WTC11 (cell line): ENCODE measurements at regions not wholly inside any gene's neighbourhood (a gene's known extent, or its start where the extent isn't known, plus 50 kb on each side); places are given as distances from the start of the nearest gene placed in this dataset.

ENCODE experiments used
- ATAC-seq: fragments of 200-7000 bp; cut with Tn5 transposase; 2 replicates; pipeline ENCODE4 v1.10.0; 2021; ENCODE audit warnings: mild to moderate bottlenecking, moderate library complexity
- CTCF ChIA-PET: fragments of 300-600 bp; sonication (Branson Sonifier 250); formaldehyde crosslinking; loops from one replicate; lab custom pipeline; 2021; ENCODE audit warnings: antibody characterized with exemption; lab: Charles Lee
- POLR2A ChIA-PET: fragments of 350-600 bp; sonication (Branson Sonifier 250); formaldehyde crosslinking; loops from one replicate; lab custom pipeline; 2021; ENCODE audit warnings: antibody characterized with exemption; lab: Charles Lee
- DNase-seq: peaks from one replicate; pipeline ENCODE4 v3.0.0; 2021; ENCODE audit warnings: low spot score
- H3K27ac Mint-ChIP-seq: 2 replicates; pipeline ENCODE4 v1.8.0; 2021; ENCODE audit warnings: mixed read lengths
- H3K27me3 Mint-ChIP-seq: 2 replicates; pipeline ENCODE4 v1.8.0; 2021; ENCODE audit warnings: low read depth, mild to moderate bottlenecking, moderate library complexity, mixed read lengths
- H3K36me3 Mint-ChIP-seq: 2 replicates; pipeline ENCODE4 v1.8.0; 2021; ENCODE audit warnings: mixed read lengths
- H3K4me1 Mint-ChIP-seq: 2 replicates; pipeline ENCODE4 v1.8.0; 2022; ENCODE audit warnings: mixed read lengths
- H3K4me3 Mint-ChIP-seq: 2 replicates; pipeline ENCODE4 v1.8.0; 2021; ENCODE audit warnings: mild to moderate bottlenecking, moderate library complexity, mixed read lengths
- H3K9me3 Mint-ChIP-seq: 2 replicates; pipeline ENCODE4 v1.8.0; 2021; ENCODE audit warnings: mixed read lengths
- ARID4B ChIP-seq: sonication (generic); formaldehyde crosslinking; IDR thresholded peaks from 2 replicates; pipeline ENCODE4 v1.8.0; 2023; ENCODE audit warnings: missing genetic modification reagents, mild to moderate bottlenecking, borderline replicate concordance
- ATF6 ChIP-seq: sonication (generic); formaldehyde crosslinking; IDR thresholded peaks from 2 replicates; pipeline ENCODE4 v1.8.1; 2023; ENCODE audit warnings: mild to moderate bottlenecking, missing genetic modification reagents
- CDX4 ChIP-seq: fragments of 250-450 bp; sonication (Bioruptor Pico); IDR thresholded peaks from 2 replicates; pipeline ENCODE4 v1.9.0; 2021; ENCODE audit warnings: moderate library complexity, mild to moderate bottlenecking, inconsistent platforms, borderline replicate concordance
- CREM ChIP-seq: sonication (generic); formaldehyde crosslinking; IDR thresholded peaks from 2 replicates; pipeline ENCODE4 v1.8.1; 2022; ENCODE audit warnings: mild to moderate bottlenecking, missing genetic modification reagents, moderate library complexity
- EMX1 ChIP-seq: fragments of 250-450 bp; sonication (Bioruptor Pico); IDR thresholded peaks from 2 replicates; pipeline ENCODE4 v1.8.0; 2021; ENCODE audit warnings: mild to moderate bottlenecking
- FOXJ3 ChIP-seq: sonication (generic); formaldehyde crosslinking; IDR thresholded peaks from 2 replicates; pipeline ENCODE4 v1.9.0; 2021; ENCODE audit warnings: missing genetic modification reagents, mild to moderate bottlenecking, borderline replicate concordance
- FOXK1 ChIP-seq: sonication (generic); formaldehyde crosslinking; IDR thresholded peaks from 2 replicates; pipeline ENCODE4 v1.8.0; 2022; ENCODE audit warnings: mild to moderate bottlenecking, moderate library complexity, missing genetic modification reagents
- IRF1 ChIP-seq: sonication (generic); formaldehyde crosslinking; IDR thresholded peaks from 2 replicates; pipeline ENCODE4 v1.8.0; 2023; ENCODE audit warnings: missing genetic modification reagents
- TEAD4 ChIP-seq: sonication (generic); formaldehyde crosslinking; IDR thresholded peaks from 2 replicates; pipeline ENCODE4 v1.8.0; 2022; ENCODE audit warnings: mild to moderate bottlenecking, missing genetic modification reagents
- ZNF219 ChIP-seq: sonication (generic); formaldehyde crosslinking; IDR thresholded peaks from 2 replicates; pipeline ENCODE4 v1.8.0; 2023; ENCODE audit warnings: missing genetic modification reagents, mild to moderate bottlenecking, borderline replicate concordance
- ZNF281 ChIP-seq: sonication (generic); formaldehyde crosslinking; IDR thresholded peaks from 2 replicates; pipeline ENCODE4 v1.8.0; 2023; ENCODE audit warnings: mild to moderate bottlenecking, missing genetic modification reagents
- ZNF396 ChIP-seq: fragments of 250-450 bp; sonication (Bioruptor Pico); IDR thresholded peaks from 2 replicates; pipeline ENCODE4 v1.8.0; 2021; ENCODE audit warnings: mild to moderate bottlenecking, moderate library complexity, borderline replicate concordance
- ZNF416 ChIP-seq: fragments of 250-450 bp; sonication (Bioruptor Pico); IDR thresholded peaks from 2 replicates; pipeline ENCODE4 v1.9.0; 2021; ENCODE audit warnings: mild to moderate bottlenecking, inconsistent platforms
- ZNF671 ChIP-seq: fragments of 250-450 bp; sonication (Bioruptor Pico); IDR thresholded peaks from 2 replicates; pipeline ENCODE4 v1.8.0; 2021; ENCODE audit warnings: mild to moderate bottlenecking

GRCh38 chr22:49203859-49204598 is 623.6 kb downstream of the BRD1 start:
- H3K4me1 Mint-ChIP-seq = 0 out of 2 replicates have a peak, but pooled peaks cover 3% of the 10 kb centered on the region
- H3K27ac Mint-ChIP-seq = no peak overlapping the region
- H3K9me3 Mint-ChIP-seq = no peaks in the 10 kb centered on the region
- ChIA-PET POLR2A (no interaction called here), CTCF (interaction anchor here (3.2 kb wide), 1 partner anchor 101 kb away, joined by 10 read pairs; no protein-coding TSS in a partner anchor)
- DNase-seq (peak; percentile 6), ATAC-seq (no peak)
- H3K4me3 Mint-ChIP-seq = no peak overlapping the region
- no peaks in the 10 kb centered on the region for H3K27me3 Mint-ChIP-seq
- TF ChIP-seq ARID4B (CRISPR knock-in tag) (no peak), ZNF416 (no peak), FOXJ3 (CRISPR knock-in tag) (no peak), CDX4 (CRISPR knock-in tag) (no peak), ATF6 (no peak), ZNF281 (CRISPR knock-in tag) (no peak)
- no peaks in the 10 kb centered on the region for H3K36me3 Mint-ChIP-seq

GRCh38 chr22:49203091-49203858 is 624.4 kb downstream of the BRD1 start:
- no peaks in the 10 kb centered on the region for H3K27me3 Mint-ChIP-seq
- ATAC-seq = no peak
- TF ChIP-seq CREM (CRISPR knock-in tag) = no peak
- TF ChIP-seq ZNF219 = no peak
- TF ChIP-seq ZNF671 = no peak
- no peak for TF ChIP-seq EMX1 (CRISPR knock-in tag)
- TF ChIP-seq FOXK1 (CRISPR knock-in tag) = no peak
- no peak for TF ChIP-seq ZNF396 (CRISPR knock-in tag)
- no peak for TF ChIP-seq TEAD4 (CRISPR knock-in tag)
- TF ChIP-seq IRF1 = no peak
- TF ChIP-seq, all 79 proteins: peak for 0
- no peak overlapping the region for H3K4me3 Mint-ChIP-seq
- ChIA-PET CTCF (interaction anchor here (3.2 kb wide), 1 partner anchor 101 kb away, joined by 10 read pairs; no protein-coding TSS in a partner anchor), POLR2A (no interaction called here)
- DNase-seq = peak; percentile 10
- H3K9me3 Mint-ChIP-seq = no peaks in the 10 kb centered on the region
- H3K36me3 Mint-ChIP-seq = no peaks in the 10 kb centered on the region
- no peak overlapping the region for H3K27ac Mint-ChIP-seq
- H3K4me1 Mint-ChIP-seq = peaks cover 6% of the 10 kb centered on the region; the same call in 1 of the 2 replicates
